ENCODE measurements at regions not wholly inside any gene's neighbourhood (a gene's known extent, or its start where the extent isn't known, plus 50 kb on each side); places are given as distances from the start of the nearest gene placed in this dataset.
"Not testable (repeated sequence)": the region's sequence is repeated elsewhere in the genome, so short reads cannot be mapped to it uniquely, and the experiment has no call there.

GRCh38 chr15:84480174-84480681 is 120.6 kb upstream of the ZSCAN2 start:
- H3K9me3 ChIP-seq; H3K36me3 ChIP-seq (replicated peaks); H3K27me3 ChIP-seq (ENCODE audit: low read depth); in situ Hi-C loops (cut with MboI; ENCODE audit: low sequenced_read_pairs); H3K4me1 ChIP-seq; DNase-seq (ENCODE audit: low spot score in 2 of 2); H3K4me3 ChIP-seq: not testable (repeated sequence)

GRCh38 chr15:84483859-84484258 is 117.0 kb upstream of the ZSCAN2 start:
- in situ Hi-C loops (cut with MboI; ENCODE audit: low sequenced_read_pairs); H3K27me3 ChIP-seq (ENCODE audit: low read depth); H3K4me3 ChIP-seq; H3K9me3 ChIP-seq; H3K36me3 ChIP-seq (replicated peaks); DNase-seq (ENCODE audit: low spot score in 2 of 2); H3K4me1 ChIP-seq: not testable (repeated sequence)

GRCh38 chr15:84500165-84500889 is 100.5 kb upstream of the ZSCAN2 start:
- H3K9me3 ChIP-seq; in situ Hi-C loops (cut with MboI; ENCODE audit: low sequenced_read_pairs); H3K27me3 ChIP-seq (ENCODE audit: low read depth); H3K4me1 ChIP-seq; H3K36me3 ChIP-seq (replicated peaks): not testable (repeated sequence)
- peak overlapping the region; percentile 25 for H3K4me3 ChIP-seq
- DNase-seq (ENCODE audit: low spot score in 2 of 2), result peak in 1 of 2 experiments; percentile 60

DNA sequence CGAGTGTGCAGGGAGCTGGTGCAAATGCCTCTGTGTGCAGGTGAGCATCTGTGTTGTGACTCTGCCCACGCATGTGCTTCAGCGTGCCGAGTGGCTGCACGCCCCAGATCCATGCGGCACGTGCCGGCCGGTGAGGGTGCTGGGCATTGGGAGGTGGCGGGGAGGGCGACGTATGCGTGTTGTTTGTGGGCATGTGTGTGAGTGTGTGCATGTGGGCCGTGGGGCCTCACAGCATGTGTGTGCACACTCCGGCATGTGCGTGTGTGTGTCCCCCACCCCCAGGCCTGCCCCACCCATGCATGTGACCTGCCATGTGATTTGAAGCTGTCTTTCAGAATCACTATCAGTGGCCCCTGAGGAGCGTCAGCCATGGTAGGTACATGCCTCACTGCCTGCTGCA is 97.7 kb upstream of the ZSCAN2 start:
- in situ Hi-C loops (cut with MboI; ENCODE audit: low sequenced_read_pairs); H3K27me3 ChIP-seq (ENCODE audit: low read depth); H3K4me1 ChIP-seq; H3K9me3 ChIP-seq; H3K4me3 ChIP-seq; H3K36me3 ChIP-seq (replicated peaks): not testable (repeated sequence)
- DNase-seq (ENCODE audit: low spot score in 2 of 2), result peak in 1 of 2 experiments; percentile 5

DNA sequence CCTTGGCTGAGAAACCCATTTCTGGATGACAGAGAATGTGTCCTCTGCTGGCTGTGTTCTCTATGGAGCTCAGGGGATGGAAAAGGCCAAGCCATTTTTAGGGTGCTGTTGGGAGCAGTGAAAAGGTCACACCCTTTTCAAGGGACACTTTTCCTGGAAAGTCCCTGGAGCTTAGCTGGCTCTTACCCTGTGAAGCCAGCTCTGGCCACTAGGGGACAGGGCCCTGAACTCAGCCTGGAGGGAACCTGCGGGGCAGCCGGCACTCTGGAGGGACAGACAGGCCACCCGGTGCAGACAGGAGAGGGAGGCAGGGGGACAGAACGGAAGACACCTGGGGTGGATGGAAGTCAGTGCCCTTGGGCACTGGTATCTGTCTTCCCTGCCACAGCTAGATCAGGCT is 95.3 kb upstream of the ZSCAN2 start:
- H3K27me3 ChIP-seq (ENCODE audit: low read depth); H3K36me3 ChIP-seq (replicated peaks); H3K4me3 ChIP-seq; DNase-seq (ENCODE audit: low spot score in 2 of 2); H3K4me1 ChIP-seq; in situ Hi-C loops (cut with MboI; ENCODE audit: low sequenced_read_pairs); H3K9me3 ChIP-seq: not testable (repeated sequence)

- H3K4me3 ChIP-seq; H3K4me1 ChIP-seq; DNase-seq (ENCODE audit: low spot score in 2 of 2); H3K27me3 ChIP-seq (ENCODE audit: low read depth); in situ Hi-C loops (cut with MboI; ENCODE audit: low sequenced_read_pairs); H3K9me3 ChIP-seq; H3K36me3 ChIP-seq (replicated peaks): not testable (repeated sequence)
Observed at GRCh38 chr15:84512324-84512723, 88.5 kb upstream of the ZSCAN2 start.

DNA sequence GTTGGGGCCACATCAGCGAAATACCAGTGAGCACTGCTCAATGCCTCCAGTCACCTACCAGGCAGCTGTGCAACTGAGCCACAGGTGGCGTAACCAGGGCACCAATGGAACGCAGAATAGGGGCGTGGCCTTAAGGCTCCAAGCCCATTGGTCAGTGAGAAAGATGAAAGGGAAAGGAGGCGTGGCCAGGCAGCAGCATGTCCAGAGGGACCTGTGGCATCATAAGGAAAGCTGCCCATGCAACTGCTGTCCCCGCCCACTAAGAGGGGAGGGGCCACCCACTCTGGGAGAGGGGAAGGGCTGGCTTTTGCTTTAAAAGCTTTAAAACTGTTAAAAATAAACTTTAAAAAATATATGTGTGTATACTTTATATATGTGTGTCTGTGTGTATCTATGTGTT is 84.0 kb upstream of the ZSCAN2 start:
- peak in 1 of 2 experiments; percentile 80 for DNase-seq (ENCODE audit: low spot score in 2 of 2)
- H3K4me1 ChIP-seq; H3K4me3 ChIP-seq; H3K36me3 ChIP-seq (replicated peaks); H3K9me3 ChIP-seq; in situ Hi-C loops (cut with MboI; ENCODE audit: low sequenced_read_pairs); H3K27me3 ChIP-seq (ENCODE audit: low read depth): not testable (repeated sequence)

- H3K4me3 ChIP-seq; H3K9me3 ChIP-seq; H3K27me3 ChIP-seq (ENCODE audit: low read depth); DNase-seq (ENCODE audit: low spot score in 2 of 2); H3K36me3 ChIP-seq (replicated peaks); H3K4me1 ChIP-seq; in situ Hi-C loops (cut with MboI; ENCODE audit: low sequenced_read_pairs): not testable (repeated sequence)
Observed at GRCh38 chr15:84525491-84526344, 75.1 kb upstream of the ZSCAN2 start.

- H3K36me3 ChIP-seq (replicated peaks); in situ Hi-C loops (cut with MboI; ENCODE audit: low sequenced_read_pairs): not testable (repeated sequence)
Observed at GRCh38 chr15:84530751-84531150, 70.1 kb upstream of the ZSCAN2 start.

DNA sequence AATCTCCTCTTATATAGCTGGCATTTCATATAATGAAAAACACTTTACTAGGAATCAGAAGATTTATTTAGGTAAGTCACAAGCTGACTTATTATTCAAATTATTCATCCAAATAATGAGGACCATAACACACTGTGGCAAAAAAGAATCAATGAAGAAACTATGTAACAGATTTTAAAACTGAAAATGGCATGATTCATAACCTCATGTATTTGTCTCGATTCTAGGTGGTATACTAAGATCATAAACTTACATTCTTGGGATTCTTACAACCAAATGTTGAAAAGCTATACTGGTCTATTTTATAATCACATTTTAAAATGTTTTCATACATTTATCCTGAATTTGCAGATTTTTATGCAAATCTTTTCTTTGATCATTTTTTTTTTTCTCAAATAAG is 69.6 kb upstream of the ZSCAN2 start:
- in situ Hi-C loops (cut with MboI; ENCODE audit: low sequenced_read_pairs), result not testable (repeated sequence)

More at GRCh38 chr15:84530751-84531150, 70.1 kb upstream of the ZSCAN2 start:
- not testable (repeated sequence) for H3K9me3 ChIP-seq; H3K27me3 ChIP-seq (ENCODE audit: low read depth); H3K4me3 ChIP-seq; DNase-seq (ENCODE audit: low spot score in 2 of 2); H3K4me1 ChIP-seq

GRCh38 chr15:84531709-84532367 is 69.0 kb upstream of the ZSCAN2 start:
- H3K4me1 ChIP-seq; H3K9me3 ChIP-seq; H3K4me3 ChIP-seq; DNase-seq (ENCODE audit: low spot score in 2 of 2); in situ Hi-C loops (cut with MboI; ENCODE audit: low sequenced_read_pairs); H3K36me3 ChIP-seq (replicated peaks); H3K27me3 ChIP-seq (ENCODE audit: low read depth): not testable (repeated sequence)

More for the DNA sequence above, 69.6 kb upstream of the ZSCAN2 start:
- H3K27me3 ChIP-seq (ENCODE audit: low read depth); H3K4me3 ChIP-seq; H3K9me3 ChIP-seq; H3K36me3 ChIP-seq (replicated peaks); DNase-seq (ENCODE audit: low spot score in 2 of 2); H3K4me1 ChIP-seq: not testable (repeated sequence)

GRCh38 chr15:84533705-84534104 is 67.1 kb upstream of the ZSCAN2 start:
- H3K4me1 ChIP-seq; H3K36me3 ChIP-seq (replicated peaks); H3K4me3 ChIP-seq; DNase-seq (ENCODE audit: low spot score in 2 of 2); H3K9me3 ChIP-seq; H3K27me3 ChIP-seq (ENCODE audit: low read depth); in situ Hi-C loops (cut with MboI; ENCODE audit: low sequenced_read_pairs): not testable (repeated sequence)

DNA sequence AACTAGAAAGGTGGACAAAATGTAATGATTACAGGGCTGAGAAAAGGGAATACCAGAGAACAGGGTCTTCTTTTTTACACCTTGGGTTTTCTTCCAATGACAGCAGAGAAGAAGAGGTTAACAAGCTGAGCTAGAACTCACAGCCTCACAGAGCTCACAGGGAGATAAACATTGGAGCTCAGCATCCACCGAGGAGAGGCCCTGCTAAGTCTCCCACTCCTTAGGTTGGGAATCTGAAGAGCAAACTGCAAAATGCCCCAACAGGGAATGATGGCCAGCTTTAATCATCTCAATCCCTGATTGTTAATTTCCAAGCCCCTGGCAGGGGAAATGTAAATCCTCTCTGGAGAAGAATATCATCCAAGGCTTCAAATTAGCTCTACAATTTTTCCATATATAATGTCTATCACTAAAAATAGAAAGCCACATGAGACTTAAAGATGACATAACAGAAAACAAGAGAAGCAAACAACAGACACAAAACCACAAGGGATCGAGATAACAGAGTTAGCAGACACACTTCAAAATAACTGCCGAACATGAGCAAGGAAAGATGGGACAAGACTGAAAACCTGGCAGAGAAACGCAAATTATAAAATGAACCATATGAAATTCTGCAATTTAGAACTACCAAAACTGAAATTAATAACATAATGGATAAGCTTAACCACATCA is 66.1 kb upstream of the ZSCAN2 start:
- in situ Hi-C loops (cut with MboI; ENCODE audit: low sequenced_read_pairs); H3K27me3 ChIP-seq (ENCODE audit: low read depth); DNase-seq (ENCODE audit: low spot score in 2 of 2); H3K9me3 ChIP-seq; H3K36me3 ChIP-seq (replicated peaks); H3K4me1 ChIP-seq; H3K4me3 ChIP-seq: not testable (repeated sequence)

Measured in HAP-1 (cell line).